GM12878 (cell line): ENCODE measurements at regions not wholly inside any gene's neighbourhood (a gene's known extent, or its start where the extent isn't known, plus 50 kb on each side); places are given as distances from the start of the nearest gene placed in this dataset.

Experiments used
- BCLAF1 ChIP-seq: fragments of 450-650 bp; IDR thresholded peaks from 2 replicates; pipeline ENCODE4 v1.6.1; 2017; ENCODE audit warnings: antibody characterized with exemption, mild to moderate bottlenecking, moderate library complexity
- BHLHE40 ChIP-seq, 2 experiments: fragments of 450-650 bp in 1 of 2; IDR thresholded peaks; 2 replicates each; pipeline ENCODE4 v1.6.1; 2011 to 2017; ENCODE audit warnings: low read depth in 2 of 2, borderline replicate concordance in 1 of 2, improper control_type of control experiment in 1 of 2, low read length in 1 of 2, mild to moderate bottlenecking in 1 of 2
- BMI1 ChIP-seq: fragments of 450-650 bp; IDR thresholded peaks from 2 replicates; pipeline ENCODE4 v1.6.1; 2016; ENCODE audit warnings: mild to moderate bottlenecking, moderate library complexity, borderline replicate concordance
- NBN ChIP-seq: fragments of 450-650 bp; IDR thresholded peaks from 2 replicates; pipeline ENCODE4 v1.6.1; 2016
- RAD21 ChIP-seq: IDR thresholded peaks from 2 replicates; pipeline ENCODE4 v1.6.1; 2011; ENCODE audit warnings: mild to moderate bottlenecking, low read depth, low read length, moderate library complexity; ENCODE audit not compliant: insufficient read depth
- SMAD5 ChIP-seq: IDR thresholded peaks from 2 replicates; pipeline ENCODE4 v1.6.1; 2016; ENCODE audit warnings: antibody characterized with exemption, low read depth
- SUPT20H ChIP-seq: IDR thresholded peaks from 2 replicates; pipeline ENCODE4 v1.6.1; 2011; ENCODE audit warnings: low read depth, mild to moderate bottlenecking, low read length, moderate library complexity, borderline replicate concordance; ENCODE audit not compliant: control insufficient read depth
- ZBTB11 ChIP-seq: fragments of 450-650 bp; formaldehyde crosslinking; IDR thresholded peaks from 2 replicates; pipeline ENCODE4 v1.5.0; 2022; ENCODE audit warnings: mild to moderate bottlenecking, missing genetic modification characterization
- ZNF24 ChIP-seq: fragments of 450-650 bp; IDR thresholded peaks from 2 replicates; pipeline ENCODE4 v1.6.1; 2017; ENCODE audit warnings: antibody characterized with exemption, mild to moderate bottlenecking

DNA sequence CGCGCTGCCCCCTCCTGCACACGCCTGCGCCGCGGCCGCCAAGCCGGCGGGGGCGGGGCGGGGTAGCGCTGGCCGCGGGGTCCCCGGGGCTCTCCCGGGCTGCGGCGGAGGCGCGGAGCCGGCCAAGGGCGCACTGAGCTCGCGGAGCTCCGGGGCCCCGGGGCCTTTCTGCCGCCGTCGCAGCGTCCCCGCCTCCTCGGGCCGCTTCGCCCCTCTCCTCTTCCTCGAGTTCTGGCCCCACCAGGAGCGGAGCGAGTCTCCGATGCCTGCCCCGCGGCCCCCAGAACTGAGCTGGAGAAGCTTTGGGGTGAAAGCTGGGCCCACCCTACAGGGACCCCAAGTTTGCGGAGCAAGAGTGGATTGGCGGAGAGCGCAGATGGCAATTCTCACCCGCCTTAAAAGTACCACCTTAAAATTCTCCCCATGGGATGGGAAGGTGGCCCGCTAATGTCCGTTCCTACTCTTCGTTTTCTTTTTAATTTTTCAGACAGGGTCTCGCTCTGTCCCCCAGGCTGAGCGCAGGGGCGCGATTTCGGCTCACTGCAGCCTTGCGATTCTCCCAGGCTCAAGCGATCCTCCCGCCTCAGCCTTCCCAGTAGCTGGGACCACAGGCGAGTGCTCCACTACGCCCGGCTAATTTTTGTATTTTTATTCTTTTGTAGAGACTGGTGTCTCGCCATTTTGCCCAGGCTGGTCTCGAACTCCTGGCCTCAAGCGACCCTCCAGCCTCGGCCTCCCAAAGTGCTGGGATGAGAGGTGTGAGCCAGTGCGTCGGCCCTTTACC lies 129.6 kb downstream of the NDUFA12 start (continued):
- TF ChIP-seq SUPT20H (no peak), BCLAF1 (no peak), NBN (0 out of 2 replicates have a peak, but pooled peaks have one; percentile 30), ZBTB11 (no peak), SMAD5 (no peak), BHLHE40 (IDR thresholded peaks at IDR 0.05; ENCODE audit: borderline replicate concordance in 1 of 2, low read depth in 2 of 2, low read length in 1 of 2) (no peak), RAD21 (no peak), BMI1 (no peak), ZNF24 (no peak)
- TF ChIP-seq, all 136 proteins: peak for 15
